IMR-90 (cell line): ENCODE measurements at regions not wholly inside any gene's neighbourhood (a gene's known extent, or its start where the extent isn't known, plus 50 kb on each side); places are given as distances from the start of the nearest gene placed in this dataset.

Source experiments
- ATAC-seq: fragments of 200-7000 bp; cut with Tn5 transposase; 2 replicates; pipeline ENCODE4 v1.9.1; 2020; ENCODE audit warnings: low read depth, mild to moderate bottlenecking, moderate library complexity
- BruUV-seq: library from RNA; stranded (reverse); fragments of 400-500 nt; replicated peaks from 2 replicates; lab custom pipeline; 2021; lab: Mats Ljungman, UMichigan
- CTCF ChIA-PET: fragments of 300-600 bp; formaldehyde crosslinking; extraction: SDS; loops from one replicate; lab custom pipeline; 2021; ENCODE audit warnings: antibody characterized with exemption; lab: Yijun Ruan, JAX
- POLR2A ChIA-PET: fragments of 300-600 bp; sonication (Branson Sonifier 250); formaldehyde crosslinking; loops from one replicate; lab custom pipeline; 2022; ENCODE audit warnings: antibody characterized with exemption; ENCODE audit not compliant: unreplicated experiment; lab: Charles Lee
- DNase-seq: peaks from one replicate; pipeline ENCODE4 v3.0.0; 2013
- H2AFZ ChIP-seq: replicated peaks from 2 replicates; pipeline ENCODE3; 2013; ENCODE audit warnings: low read length, mild to moderate bottlenecking; ENCODE audit not compliant: poor library complexity
- H2AK5ac ChIP-seq: 2 replicates; pipeline ENCODE4 v1.6.1; 2013; ENCODE audit warnings: low read depth, low read length, inconsistent platforms
- H2AK9ac ChIP-seq: replicated peaks from 2 replicates; pipeline ENCODE3; 2013; ENCODE audit warnings: mild to moderate bottlenecking, low read depth, low read length, moderate library complexity; ENCODE audit not compliant: poor library complexity
- H2BK120ac ChIP-seq: 2 replicates; pipeline ENCODE4 v1.6.1; 2013; ENCODE audit warnings: low read depth, low read length, inconsistent platforms
- H2BK15ac ChIP-seq: 3 replicates; pipeline ENCODE4 v1.6.1; 2013; ENCODE audit warnings: low read depth, low read length, inconsistent platforms
- H2BK20ac ChIP-seq: 2 replicates; pipeline ENCODE4 v1.6.1; 2013; ENCODE audit warnings: low read depth, mild to moderate bottlenecking, inconsistent platforms, low read length, moderate library complexity
- H2BK5ac ChIP-seq: 2 replicates; pipeline ENCODE4 v1.6.1; 2013; ENCODE audit warnings: mild to moderate bottlenecking, low read depth, low read length, inconsistent platforms; ENCODE audit not compliant: poor library complexity, severe bottlenecking
- H3K14ac ChIP-seq: replicated peaks from 2 replicates; pipeline ENCODE4 v1.6.1; 2013; ENCODE audit warnings: low read depth, low read length, inconsistent platforms
- H3K18ac ChIP-seq: 2 replicates; pipeline ENCODE4 v1.6.1; 2013; ENCODE audit warnings: low read depth, low read length, control low read depth
- H3K23ac ChIP-seq: 2 replicates; pipeline ENCODE4 v1.6.1; 2013; ENCODE audit warnings: low read depth, low read length, inconsistent platforms
- H3K27ac ChIP-seq: 2 replicates; pipeline ENCODE4 v1.5.1; 2013; ENCODE audit warnings: mild to moderate bottlenecking, control low read depth, low read length; ENCODE audit not compliant: insufficient read depth
- H3K27me3 ChIP-seq: 2 replicates; pipeline ENCODE4 v1.6.1; 2013; ENCODE audit warnings: low read length; ENCODE audit not compliant: control insufficient read depth, insufficient read depth
- H3K36me3 ChIP-seq: 2 replicates; pipeline ENCODE4 v1.6.1; 2013; ENCODE audit warnings: low read length, mixed read lengths; ENCODE audit not compliant: control insufficient read depth, insufficient read depth
- H3K4ac ChIP-seq: 2 replicates; pipeline ENCODE4 v1.6.1; 2013; ENCODE audit warnings: low read depth, low read length, inconsistent platforms
- H3K4me1 ChIP-seq: 2 replicates; pipeline ENCODE4 v1.6.1; 2013; ENCODE audit warnings: low read length, mixed read lengths; ENCODE audit not compliant: control insufficient read depth, insufficient read depth
- H3K4me2 ChIP-seq: 2 replicates; pipeline ENCODE4 v1.6.1; 2013; ENCODE audit warnings: low read depth, mild to moderate bottlenecking, control low read depth, low read length, moderate library complexity
- H3K4me3 ChIP-seq: 2 replicates; pipeline ENCODE4 v1.5.1; 2013; ENCODE audit warnings: low read depth, mild to moderate bottlenecking, control low read depth, low read length, moderate library complexity; ENCODE audit not compliant: insufficient read depth
- H3K56ac ChIP-seq: 2 replicates; pipeline ENCODE4 v1.6.1; 2013; ENCODE audit warnings: low read length, inconsistent platforms; ENCODE audit not compliant: insufficient read depth; ENCODE audit errors: extremely low read depth
- H3K79me1 ChIP-seq, 2 experiments: 2 replicates each; pipeline ENCODE4 v1.6.1; 2013; ENCODE audit warnings: low read length in 2 of 2, inconsistent platforms in 1 of 2, low read depth in 1 of 2
- H3K9ac ChIP-seq: 2 replicates; pipeline ENCODE4 v1.6.1; 2013; ENCODE audit warnings: low read depth, low read length, control low read depth
- H3K9me1 ChIP-seq: 2 replicates; pipeline ENCODE4 v1.6.1; 2013; ENCODE audit warnings: low read length, inconsistent platforms; ENCODE audit not compliant: insufficient read depth
- H3K9me3 ChIP-seq: 2 replicates; pipeline ENCODE4 v1.6.1; 2013; ENCODE audit warnings: low read length; ENCODE audit not compliant: control insufficient read depth, insufficient read depth
- H4K20me1 ChIP-seq: 2 replicates; pipeline ENCODE4 v1.6.1; 2013; ENCODE audit warnings: low read length, inconsistent platforms; ENCODE audit not compliant: insufficient read depth
- H4K5ac ChIP-seq: 2 replicates; pipeline ENCODE4 v1.6.1; 2013; ENCODE audit warnings: mild to moderate bottlenecking, low read depth, low read length, control low read depth
- H4K8ac ChIP-seq, 2 experiments: 2 replicates each; pipeline ENCODE4 v1.6.1; 2013; ENCODE audit warnings: low read depth in 2 of 2, low read length in 2 of 2, control low read depth in 1 of 2, inconsistent platforms in 1 of 2
- H4K91ac ChIP-seq: 2 replicates; pipeline ENCODE4 v1.6.1; 2013; ENCODE audit warnings: low read depth, low read length, inconsistent platforms; ENCODE audit not compliant: insufficient read depth
- CEBPB ChIP-seq: IDR thresholded peaks from 2 replicates; pipeline ENCODE4 v1.6.1; 2012; ENCODE audit warnings: low read depth, low read length, improper control_type of control experiment
- MXI1 ChIP-seq: IDR thresholded peaks from 2 replicates; pipeline ENCODE4 v1.6.1; 2012; ENCODE audit warnings: low read depth, mild to moderate bottlenecking, low read length, moderate library complexity, borderline replicate concordance
- SMC3 ChIP-seq: fragments of 150-350 bp; IDR thresholded peaks from 2 replicates; pipeline ENCODE4 v1.6.1; 2016; ENCODE audit warnings: low read depth, mild to moderate bottlenecking, antibody characterized with exemption, low read length, moderate library complexity
- WGBS, 2 experiments: methylation state at CpG; one replicate each; pipeline versions ENCODE4 v1.1.5 to v1.1.7; 2013; ENCODE audit warnings: missing lambda C conversion rate in 2 of 2; ENCODE audit not compliant: insufficient read length in 1 of 2; ENCODE audit errors: extremely low coverage in 2 of 2; 5-methylcytosine and 5-hydroxymethylcytosine counted together
- dilution Hi-C: fragments of 300-500 bp; cut with HindIII; formaldehyde crosslinking; loops from one replicate; pipeline ENCODE4 v1.14.3; 2018; ENCODE audit warnings: low sequenced_read_pairs; ENCODE audit not compliant: unreplicated experiment
- in situ Hi-C: fragments of 300-500 bp; cut with MboI; formaldehyde crosslinking; loops from 3 replicates; pipeline ENCODE4 v1.14.3; 2019; ENCODE audit warnings: low sequenced_read_pairs, inconsistent platforms, mixed read lengths
- intact Hi-C: fragments of 100-400 bp; cut with micrococcal nuclease; formaldehyde crosslinking; loops from 2 replicates; pipeline ENCODE4 v1.10.0; 2022

- no peak overlapping the region for H3K14ac ChIP-seq
- dilution Hi-C loops: no loop called here
- CTCF ChIA-PET: interaction anchor here (0.9 kb wide), 1 partner anchor 13 kb away, joined by 3 read pairs; no protein-coding TSS in a partner anchor
Measured at GRCh38 chr4:145351162-145351561, 130.5 kb upstream of the SMAD1 start.

More at GRCh38 chr4:145351162-145351561, 130.5 kb upstream of the SMAD1 start:
- Histone ChIP-seq H2BK15ac (no peak overlapping the region), H3K4me2 (no peak overlapping the region), H3K4me3 (no peak overlapping the region), H3K4me1 (no peaks in the 10 kb centered on the region), H2BK5ac (no peak overlapping the region), H2AK5ac (no peak overlapping the region), H3K27ac (no peak overlapping the region), H4K5ac (no peak overlapping the region), H3K27me3 (no peaks in the 10 kb centered on the region), H4K20me1 (no peaks in the 10 kb centered on the region), H3K4ac (no peak overlapping the region), H3K9me1 (no peaks in the 10 kb centered on the region), H3K23ac (no peak overlapping the region), H4K8ac (no peak overlapping the region), H4K91ac (no peak overlapping the region), H3K18ac (no peak overlapping the region), H3K36me3 (no peaks in the 10 kb centered on the region), H3K56ac (no peak overlapping the region), H3K9ac (no peak overlapping the region), H2BK20ac (no peak overlapping the region), H2BK120ac (no peak overlapping the region), H3K9me3 (no peaks in the 10 kb centered on the region), H2AFZ (no peak overlapping the region), H2AK9ac (no peak overlapping the region), H3K79me1 (no peaks in the 10 kb centered on the region)
- ATAC-seq: no peak
- DNase-seq: no peak
- WGBS, 2 experiments: no CpG with 5 or more reads among the region's 2 CpGs
- TF ChIP-seq MXI1: no peak
- no peak for TF ChIP-seq SMC3
- peak; percentile 69 for TF ChIP-seq CEBPB
- in situ Hi-C loops: no loop called here
- intact Hi-C loops: no loop called here
- BruUV-seq: no TSS peak
- POLR2A ChIA-PET: no interaction called here
